Testis (tissue), 2 donors: ENCODE measurements at regions not wholly inside any gene's neighbourhood (a gene's known extent, or its start where the extent isn't known, plus 50 kb on each side); places are given as distances from the start of the nearest gene placed in this dataset.

ENCODE experiments used
- POLR2A ChIP-seq: fragments of 450-650 bp; IDR thresholded peaks from one replicate; pipeline ENCODE4 v1.6.1; 2017; ENCODE audit warnings: antibody characterized with exemption, mild to moderate bottlenecking, moderate library complexity
- TF ChIP-seq, protein P1 (sequence below), 3 experiments: fragments of 450-650 bp in 2 of 3; fragments of 200-600 bp in 1 of 3; sonication (generic) in 1 of 3; IDR thresholded peaks; one replicate each; pipeline ENCODE4 v1.5.1; 2016 to 2019; ENCODE audit warnings: antibody characterized with exemption in 3 of 3, mild to moderate bottlenecking in 2 of 3, moderate library complexity in 1 of 3

DNA sequence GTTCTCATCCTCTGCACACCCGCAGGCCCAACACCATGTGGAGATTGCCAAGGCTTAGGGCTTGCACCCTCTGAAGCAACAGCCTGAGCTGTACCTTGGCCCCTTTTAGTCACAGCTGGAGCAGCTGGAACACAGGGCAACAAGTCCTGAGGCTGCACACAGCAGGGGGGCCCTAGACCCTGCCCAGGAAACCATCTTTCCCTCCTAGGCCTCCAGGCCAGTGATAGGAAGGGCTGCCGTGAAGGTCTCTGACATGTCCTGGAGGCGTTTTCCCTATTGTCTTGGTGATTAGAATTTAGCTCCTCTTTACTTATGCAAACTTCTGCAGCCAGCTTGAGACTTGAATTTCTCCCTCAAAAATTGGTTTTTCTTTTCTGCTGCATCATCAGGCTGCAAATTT is 373.5 kb upstream of the CLEC14A start:
- TF ChIP-seq POLR2A = no peak
- TF ChIP-seq, protein P1, sequence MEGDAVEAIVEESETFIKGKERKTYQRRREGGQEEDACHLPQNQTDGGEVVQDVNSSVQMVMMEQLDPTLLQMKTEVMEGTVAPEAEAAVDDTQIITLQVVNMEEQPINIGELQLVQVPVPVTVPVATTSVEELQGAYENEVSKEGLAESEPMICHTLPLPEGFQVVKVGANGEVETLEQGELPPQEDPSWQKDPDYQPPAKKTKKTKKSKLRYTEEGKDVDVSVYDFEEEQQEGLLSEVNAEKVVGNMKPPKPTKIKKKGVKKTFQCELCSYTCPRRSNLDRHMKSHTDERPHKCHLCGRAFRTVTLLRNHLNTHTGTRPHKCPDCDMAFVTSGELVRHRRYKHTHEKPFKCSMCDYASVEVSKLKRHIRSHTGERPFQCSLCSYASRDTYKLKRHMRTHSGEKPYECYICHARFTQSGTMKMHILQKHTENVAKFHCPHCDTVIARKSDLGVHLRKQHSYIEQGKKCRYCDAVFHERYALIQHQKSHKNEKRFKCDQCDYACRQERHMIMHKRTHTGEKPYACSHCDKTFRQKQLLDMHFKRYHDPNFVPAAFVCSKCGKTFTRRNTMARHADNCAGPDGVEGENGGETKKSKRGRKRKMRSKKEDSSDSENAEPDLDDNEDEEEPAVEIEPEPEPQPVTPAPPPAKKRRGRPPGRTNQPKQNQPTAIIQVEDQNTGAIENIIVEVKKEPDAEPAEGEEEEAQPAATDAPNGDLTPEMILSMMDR (IDR thresholded peaks at IDR 0.05) = no peak
